ENCODE measurements at regions not wholly inside any gene's neighbourhood (a gene's known extent, or its start where the extent isn't known, plus 50 kb on each side); places are given as distances from the start of the nearest gene placed in this dataset.

DNA sequence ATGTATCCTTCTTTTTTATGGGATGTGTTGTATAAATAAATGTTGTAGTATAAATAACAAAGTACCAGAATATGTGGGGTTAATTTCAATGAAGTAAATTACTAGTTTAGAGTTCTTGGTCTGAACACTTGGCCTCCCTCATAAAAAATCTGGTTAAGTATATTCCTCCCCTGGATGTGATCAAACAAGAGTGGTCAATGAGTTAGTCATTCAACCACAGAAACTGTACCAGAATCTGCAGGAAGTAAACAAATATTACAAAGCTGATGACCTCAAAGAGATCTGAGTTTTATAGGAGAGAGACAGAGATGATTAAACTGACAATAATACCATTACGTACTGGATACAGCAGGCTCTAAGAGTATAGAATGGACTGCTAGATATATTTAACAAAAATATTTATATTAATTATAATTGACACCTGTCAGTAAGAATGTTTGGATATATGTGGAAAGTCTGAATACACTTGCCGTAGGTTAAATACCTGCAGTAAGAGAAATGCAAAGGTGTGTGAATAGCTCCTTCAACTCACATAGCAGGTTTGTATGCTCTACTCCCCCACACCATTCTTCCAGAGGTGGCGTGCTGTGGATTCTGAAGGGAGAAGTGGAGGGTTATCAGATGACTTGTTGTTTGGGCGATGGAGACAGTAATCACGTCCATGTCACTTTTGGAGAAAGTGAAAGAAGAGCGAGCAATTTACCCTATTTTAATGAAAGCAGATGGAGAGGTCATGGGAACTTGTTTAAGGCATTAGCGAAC lies 108.3 kb upstream of the LRATD1 start:
- DNase-seq (ENCODE audit: low read depth): peak; percentile 91

DNA sequence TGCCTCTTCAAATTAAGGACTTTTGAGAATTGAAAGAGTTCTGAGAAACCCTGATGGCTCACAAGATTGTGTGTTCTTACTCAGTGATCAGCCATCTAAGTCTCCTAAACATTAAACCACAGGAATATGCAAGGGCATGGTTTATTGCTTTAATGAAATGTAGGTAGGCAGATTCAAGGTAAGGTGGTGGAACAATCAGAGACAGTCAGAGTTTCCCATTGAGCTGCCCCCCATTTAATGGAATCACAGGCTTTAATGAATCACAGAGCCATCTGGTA lies 107.8 kb upstream of the LRATD1 start:
- DNase-seq (ENCODE audit: low read depth): peak; percentile 71

DNA sequence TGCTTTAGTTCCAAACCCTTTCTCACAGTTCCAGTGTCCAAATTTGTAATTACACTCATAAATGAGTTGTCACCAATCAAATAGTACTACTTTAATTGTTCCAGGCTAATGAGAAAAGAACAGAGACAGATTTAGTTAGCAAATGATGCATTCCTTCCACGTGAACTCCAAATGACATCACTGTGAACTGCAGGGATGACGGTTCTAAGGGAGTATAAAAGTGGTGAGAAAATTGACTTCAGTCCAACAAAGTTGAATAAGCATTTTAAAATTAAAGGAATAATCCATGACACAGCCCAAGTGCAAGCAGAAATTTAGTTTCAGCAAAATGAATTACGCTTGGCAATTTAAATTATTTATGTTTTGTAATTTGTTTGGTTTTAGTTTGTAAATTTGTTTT lies 102.0 kb upstream of the LRATD1 start:
- DNase-seq (ENCODE audit: low read depth): peak; percentile 53

DNA sequence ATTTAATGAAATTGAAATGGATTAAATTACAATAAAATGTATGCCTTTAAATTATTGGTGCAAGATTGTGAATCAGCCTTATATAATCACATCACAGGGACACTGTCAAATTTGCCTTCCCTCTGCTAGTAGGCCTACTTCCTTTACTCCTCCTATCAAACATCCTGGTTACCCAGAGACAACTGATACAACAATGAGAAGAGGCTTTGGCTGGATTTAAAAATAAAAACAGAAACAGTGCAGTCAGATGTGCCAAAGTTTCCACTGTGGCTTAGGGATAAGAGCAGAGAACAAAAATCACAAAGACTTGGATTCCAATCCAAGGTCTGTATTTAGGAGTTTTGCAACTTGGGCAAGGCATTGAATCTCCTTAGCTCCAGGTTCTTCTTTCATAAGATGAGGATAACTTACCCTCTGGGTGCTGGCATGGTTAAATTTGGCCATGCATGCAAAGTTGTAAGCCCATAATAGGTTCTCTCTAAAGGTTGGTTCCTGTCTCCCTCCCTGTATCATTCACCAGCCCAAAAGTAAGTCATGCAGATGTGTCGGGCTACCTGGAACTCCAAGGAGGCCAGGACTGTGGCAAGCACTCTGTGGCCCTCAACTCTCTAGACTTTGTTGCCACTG lies 99.3 kb upstream of the LRATD1 start:
- no peak for DNase-seq (ENCODE audit: low read depth)

DNA sequence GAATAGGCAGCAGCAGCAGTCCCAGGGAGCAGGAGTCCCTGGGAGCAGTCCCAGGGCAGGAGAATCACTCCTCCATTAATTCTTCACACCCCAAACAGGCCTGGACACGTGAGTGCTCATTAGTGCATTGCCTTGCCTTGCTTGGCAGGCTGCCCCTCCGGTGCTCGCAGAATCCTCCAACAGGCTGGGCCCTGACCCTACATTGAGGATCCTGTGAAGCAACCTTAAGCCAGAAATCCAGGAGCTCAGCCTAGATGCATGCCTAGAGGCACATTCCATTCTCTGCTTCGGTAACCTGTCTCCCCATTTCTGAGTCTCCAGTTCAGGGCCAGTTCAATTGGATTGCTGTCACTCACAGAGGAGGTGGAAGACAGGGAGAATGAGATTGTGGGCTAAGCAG lies 97.4 kb upstream of the LRATD1 start:
- no peak for DNase-seq (ENCODE audit: low read depth)

DNA sequence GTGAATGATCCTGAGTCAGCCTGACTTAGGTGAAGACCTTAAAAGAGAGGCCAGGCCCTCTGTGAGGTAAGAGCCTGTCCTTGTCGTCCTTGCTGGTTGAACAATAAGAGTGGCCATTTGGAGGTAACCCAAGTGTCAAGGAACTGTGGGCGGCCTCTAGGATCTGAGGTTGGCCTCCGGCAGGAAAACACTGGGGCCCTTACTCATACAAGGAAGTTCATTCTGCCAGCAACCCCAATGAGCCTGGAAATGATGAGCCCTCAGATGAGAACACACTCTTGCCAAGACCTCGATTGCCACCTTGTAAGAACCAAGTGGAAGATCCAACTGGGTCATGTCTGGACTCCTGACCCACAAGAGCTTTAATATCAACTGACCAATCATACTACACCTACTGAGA lies 95.5 kb upstream of the LRATD1 start:
- no peak for DNase-seq (ENCODE audit: low read depth)

DNA sequence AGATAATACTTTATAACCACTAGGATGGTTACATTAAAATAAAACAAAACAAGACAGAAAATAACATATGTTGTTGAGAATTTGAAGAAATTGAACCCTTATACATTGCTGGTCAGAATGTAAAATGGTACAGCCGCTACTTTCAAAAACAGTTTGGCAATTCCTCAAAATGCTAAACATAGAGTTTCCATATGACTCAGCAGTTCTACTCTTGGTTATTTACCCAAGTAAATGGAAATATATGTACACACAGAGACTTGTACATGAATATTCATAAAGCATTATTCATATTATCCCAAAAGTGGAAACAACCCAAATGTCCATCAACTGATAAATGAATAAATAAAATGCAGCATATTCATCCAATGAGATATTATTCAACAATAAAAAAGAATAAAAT lies 92.5 kb upstream of the LRATD1 start:
- DNase-seq (ENCODE audit: low read depth): no peak

DNA sequence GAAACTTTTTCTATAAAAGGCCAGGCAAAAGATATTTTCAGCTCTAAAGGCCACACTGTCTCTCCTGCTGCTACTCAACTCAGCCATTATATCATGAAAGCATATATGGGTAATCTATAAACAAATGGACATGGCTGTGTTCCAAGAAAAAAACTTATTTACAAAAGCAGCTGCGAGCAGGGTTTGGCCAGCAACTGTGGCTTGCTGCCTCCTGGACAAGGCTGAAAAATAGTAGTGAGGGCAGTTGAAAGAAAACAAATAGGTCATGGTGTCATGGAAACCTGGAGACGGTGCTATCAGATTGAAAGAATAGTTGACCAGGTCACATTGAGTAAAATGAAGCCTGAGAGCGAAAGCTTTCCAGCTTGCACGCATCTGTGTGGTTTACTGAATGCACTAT lies 89.2 kb upstream of the LRATD1 start:
- no peak for DNase-seq (ENCODE audit: low read depth)

DNA sequence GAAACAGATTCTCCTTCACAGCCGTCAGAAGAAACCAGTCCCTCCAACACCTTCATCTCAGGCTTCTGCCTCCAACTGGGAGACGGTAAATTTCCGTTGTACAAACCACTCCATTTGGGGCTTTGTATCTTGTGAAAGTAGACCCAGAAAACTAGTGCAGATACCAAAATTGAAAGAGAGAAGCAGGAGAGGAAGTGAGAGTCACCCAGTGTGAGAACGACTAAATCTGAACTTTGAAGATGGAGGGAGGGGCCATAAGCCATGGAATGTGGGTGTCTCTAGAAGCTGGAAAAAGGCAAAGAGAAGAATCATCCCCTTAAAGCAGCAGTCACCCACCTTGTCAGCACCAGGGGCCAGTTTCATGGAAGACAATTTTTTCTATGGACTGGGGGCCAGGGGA lies 88.3 kb upstream of the LRATD1 start:
- DNase-seq (ENCODE audit: low read depth): no peak

DNA sequence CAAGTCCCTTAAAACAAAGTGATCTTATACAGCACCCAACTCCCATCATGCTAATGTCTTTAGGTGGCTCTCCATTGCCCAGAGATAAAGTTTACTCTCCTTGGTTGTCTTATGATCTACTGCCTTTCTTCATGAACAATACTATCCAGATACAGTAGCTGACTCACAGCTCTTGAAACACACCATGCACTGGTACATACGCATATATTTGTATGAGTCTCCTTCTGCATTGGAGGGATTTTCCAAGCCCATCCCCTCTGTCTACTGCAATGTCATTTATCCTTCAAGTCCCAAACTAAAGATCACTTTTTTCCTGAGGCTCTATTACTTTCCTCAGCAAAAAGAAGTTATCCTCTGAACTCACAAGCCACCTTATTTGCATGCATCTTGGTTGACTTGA lies 84.7 kb upstream of the LRATD1 start:
- no peak for DNase-seq (ENCODE audit: low read depth)

DNA sequence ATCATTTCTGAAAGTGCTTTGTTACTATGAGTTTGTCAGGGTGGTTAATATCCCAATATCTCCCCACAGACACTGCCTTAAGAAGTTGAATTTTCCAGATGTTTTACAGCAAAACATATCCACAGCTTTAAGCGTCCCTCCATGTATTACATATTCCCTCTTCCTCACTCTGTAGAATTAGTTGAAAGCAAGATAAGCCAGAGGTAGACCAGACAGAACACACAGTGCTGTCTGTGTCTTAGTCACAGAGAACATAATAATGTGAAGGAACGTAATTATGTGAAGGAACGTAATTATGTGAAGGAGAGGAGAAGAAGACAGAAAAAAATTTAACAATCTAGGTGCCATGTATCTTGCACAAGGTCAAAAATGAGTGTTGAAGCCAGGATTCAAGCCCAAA lies 81.9 kb upstream of the LRATD1 start:
- no peak for DNase-seq (ENCODE audit: low read depth)

DNA sequence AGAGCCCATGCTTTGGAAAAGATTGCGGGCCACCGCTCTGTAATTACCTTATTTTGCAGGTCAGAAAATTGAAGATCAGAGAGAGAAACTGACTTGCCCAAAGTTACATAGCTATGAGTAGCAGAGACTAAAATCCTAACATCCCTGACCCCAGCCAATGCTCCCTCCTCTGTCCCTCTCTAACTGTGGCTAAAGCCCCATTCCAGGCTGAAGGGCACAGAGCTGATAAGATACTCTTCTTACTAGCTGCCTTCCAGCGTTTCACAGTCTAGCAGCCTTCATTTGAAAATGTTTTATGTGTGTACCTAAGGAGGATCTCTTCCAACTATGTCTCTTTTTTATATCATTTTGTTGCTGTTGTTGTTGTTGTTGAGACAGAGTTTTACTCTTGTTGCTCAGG lies 81.4 kb upstream of the LRATD1 start:
- no peak for DNase-seq (ENCODE audit: low read depth)

DNA sequence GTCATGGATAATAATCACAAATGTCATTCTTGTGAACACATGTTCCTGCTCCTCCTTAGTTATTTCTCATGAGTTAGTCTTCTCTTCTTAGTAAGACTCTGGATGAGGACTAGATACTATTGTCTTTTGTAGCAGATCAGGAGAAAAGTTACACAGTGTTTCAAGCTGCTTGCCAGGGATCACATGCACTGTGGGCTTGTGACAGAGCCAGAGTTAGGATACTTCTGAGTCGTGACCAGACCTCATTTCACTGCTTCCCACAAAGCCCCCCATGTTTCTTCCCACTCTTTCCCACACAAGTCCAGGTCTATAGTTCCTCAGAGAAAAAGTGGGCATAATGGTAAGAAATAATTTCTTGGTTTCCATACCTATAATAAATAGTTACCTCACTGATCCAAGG lies 80.2 kb upstream of the LRATD1 start:
- DNase-seq (ENCODE audit: low read depth): no peak

DNA sequence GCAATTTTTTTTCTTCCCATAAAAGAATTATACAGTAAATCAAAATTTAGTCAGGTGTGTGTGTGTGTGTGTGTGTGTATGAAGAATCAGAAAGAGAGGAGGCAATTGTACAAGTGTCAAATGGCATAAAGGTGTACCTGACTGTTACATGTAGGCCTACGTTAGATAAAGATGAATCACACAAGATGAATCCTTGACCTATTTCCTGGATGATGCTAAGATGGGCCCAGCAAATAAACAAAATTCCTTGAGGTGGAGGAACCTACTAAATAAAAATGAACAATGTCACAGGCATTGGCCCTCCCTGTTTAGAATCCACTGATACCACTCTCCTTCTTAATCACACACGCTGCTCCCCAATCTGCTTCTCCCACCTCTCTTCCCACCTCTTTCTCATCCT lies 79.7 kb upstream of the LRATD1 start:
- peak; percentile 12 for DNase-seq (ENCODE audit: low read depth)

DNA sequence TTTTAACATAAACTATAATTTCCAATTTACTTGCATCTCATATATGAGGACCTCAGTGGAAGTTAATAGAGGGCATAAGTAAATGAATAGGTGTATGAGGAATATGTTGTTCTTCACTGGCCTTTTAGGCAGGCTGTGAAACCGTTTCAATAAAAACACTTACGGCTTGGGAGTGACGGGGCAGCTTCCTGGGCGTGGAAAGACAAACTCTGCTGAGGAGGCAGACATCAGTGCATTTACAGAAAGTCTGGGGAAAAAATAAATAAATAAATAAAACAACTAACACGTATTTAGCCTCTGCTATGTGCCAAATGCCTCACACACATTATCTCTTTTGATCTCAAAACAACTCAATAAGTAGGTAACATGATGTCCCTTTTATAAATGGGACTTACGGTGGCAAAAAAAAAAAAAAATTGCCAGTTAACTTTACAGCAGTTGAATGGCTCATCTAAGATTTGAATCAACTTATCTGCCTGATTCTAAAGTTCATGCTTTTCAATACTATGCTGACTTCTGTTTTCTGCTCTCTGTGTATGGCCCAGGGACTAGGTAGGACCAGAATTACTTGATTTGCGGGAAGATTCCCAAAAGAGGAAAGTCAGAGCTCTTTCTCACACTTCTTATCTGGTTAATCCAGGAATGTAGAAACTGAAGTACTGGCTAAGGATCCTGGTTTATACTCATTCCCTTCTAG lies 77.5 kb upstream of the LRATD1 start:
- no peak for DNase-seq (ENCODE audit: low read depth)

DNA sequence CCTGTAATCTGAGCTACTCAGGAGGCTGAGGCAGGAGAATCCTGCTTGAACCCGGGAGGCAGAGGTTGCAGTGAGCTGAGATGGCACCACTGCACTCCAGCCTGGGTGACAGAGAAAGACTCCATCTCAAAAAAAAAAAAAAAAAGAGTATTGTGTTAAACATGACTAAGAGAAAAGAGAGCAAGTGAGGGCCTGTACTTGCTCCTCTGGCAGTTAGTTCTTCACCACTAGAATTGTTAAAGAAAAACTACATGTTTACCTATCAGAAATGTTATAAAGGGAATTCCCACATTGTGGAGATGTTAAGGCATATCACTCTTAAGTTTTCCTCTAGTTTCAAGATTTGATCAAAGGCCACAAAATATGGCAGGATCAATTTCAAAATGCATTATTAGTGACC lies 75.4 kb upstream of the LRATD1 start:
- no peak for DNase-seq (ENCODE audit: low read depth)

DNA sequence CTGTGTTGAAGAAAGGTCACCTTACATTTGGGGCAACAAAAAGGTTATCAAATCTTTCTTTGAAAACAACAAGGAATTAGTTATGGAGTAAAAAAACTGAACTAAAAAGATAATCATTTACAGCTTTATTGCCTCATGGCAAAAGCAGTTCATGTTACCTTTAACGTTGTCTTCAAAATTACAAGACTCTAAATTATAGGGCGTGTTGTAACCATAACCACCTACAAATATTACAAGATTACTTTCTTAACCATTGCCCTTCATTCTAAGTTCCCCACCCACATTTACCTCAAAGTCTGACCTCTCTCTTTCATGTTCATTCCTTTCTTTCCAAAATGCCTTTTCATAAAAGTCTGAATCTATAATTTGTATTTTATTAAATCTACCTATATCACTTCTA lies 74.6 kb upstream of the LRATD1 start:
- no peak for DNase-seq (ENCODE audit: low read depth)

DNA sequence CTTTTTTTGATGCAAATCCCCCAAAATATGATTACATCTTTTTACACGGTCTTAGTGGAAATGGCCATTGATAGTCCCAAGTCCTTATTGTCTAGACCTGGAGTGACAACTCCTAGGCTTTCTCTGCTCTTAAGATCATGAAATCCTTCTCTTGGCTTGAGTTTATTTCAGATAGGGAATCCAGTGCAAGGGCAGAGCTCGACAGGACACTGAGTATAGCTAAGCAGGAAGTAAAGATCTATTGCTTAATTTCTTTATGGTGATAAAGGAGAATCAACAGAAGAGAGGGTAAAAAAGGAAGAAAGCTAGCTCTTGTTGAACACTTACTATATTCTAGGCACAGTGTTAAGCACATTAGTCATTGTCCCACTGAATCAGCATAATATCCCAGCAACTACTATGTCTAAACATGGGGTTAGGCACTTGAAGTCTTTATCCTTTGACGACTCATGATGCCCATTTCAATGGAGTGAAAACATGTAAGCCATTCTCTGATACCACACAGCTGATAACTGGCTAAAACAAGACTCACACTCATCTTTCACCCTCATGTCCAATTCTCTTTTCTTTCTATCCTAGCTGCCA lies 74.1 kb upstream of the LRATD1 start:
- no peak for DNase-seq (ENCODE audit: low read depth)

DNA sequence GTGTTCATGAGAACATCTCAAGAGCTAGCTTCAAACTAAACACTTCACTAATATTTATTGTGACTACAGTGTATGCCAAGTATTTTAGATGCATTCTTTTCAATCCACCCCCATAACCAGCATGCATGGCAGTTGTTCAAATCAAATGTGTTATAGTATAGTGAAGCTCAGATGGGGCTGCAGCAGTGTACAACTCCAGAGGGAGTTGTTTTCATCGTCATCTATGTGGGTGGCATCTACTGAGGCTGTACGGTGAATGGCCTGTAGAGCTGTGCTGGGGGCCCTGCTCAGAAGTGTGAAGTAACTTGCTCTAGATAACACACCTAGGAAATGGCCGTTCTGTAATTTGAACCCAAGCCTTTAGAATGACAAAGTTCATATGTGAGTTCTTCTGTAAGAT lies 71.8 kb upstream of the LRATD1 start:
- no peak for DNase-seq (ENCODE audit: low read depth)

DNA sequence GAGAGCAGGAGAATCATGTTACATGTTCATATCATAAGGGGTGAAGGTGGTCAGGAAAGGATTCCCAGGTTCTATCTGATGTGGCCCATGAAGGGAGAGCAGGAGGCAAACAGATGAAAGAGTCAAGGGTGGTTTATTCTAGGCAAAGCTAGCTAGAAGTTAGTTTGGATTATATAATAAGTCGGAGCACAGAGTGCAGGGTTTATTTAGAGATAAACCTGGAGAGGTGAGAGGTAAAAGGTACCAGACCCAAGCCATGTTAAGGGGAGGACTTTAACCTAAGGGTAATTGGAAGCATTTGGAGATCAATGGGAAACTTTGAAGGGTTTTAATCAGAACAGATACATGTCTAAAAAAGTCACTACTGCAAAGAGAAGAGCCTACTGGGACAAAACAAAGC lies 69.2 kb upstream of the LRATD1 start:
- no peak for DNase-seq (ENCODE audit: low read depth)

DNA sequence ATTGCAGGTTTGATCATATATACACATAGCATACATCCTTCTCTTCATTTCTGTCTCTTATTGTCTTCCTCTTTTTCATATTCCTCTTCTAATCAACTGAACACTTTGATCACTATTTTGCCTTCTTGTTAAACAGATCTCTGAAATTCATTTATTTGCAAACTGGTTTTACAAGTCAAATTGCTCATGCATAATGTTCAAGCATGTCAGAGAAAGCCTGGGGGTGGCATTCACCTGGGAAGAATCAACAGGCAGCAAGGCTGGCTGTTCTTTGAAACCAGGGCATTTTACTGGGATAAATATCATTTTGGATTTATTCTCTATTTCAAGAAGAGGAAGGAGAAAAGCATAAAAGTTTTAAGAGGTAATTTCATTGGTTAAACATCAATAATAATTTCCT lies 66.9 kb upstream of the LRATD1 start:
- no peak for DNase-seq (ENCODE audit: low read depth)

DNA sequence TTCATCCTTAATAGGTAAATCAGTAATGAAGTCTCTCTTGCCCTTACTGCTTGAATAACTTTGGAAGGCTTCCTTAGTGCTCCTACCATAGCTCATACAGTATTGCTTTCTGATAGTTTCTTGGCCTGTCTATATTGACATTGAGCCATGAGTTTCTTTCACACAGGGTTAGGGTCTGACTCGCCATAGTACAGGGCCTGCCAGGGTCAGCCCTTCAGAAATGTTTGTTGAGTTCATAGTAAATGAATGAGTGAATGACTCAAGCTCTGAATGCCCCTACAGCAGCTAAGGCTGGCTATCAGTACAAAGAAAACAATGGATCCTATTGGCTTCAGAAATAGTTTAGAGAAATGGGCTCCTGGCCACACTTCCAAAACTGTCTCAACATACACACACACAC lies 65.0 kb upstream of the LRATD1 start:
- DNase-seq (ENCODE audit: low read depth): peak; percentile 22

DNA sequence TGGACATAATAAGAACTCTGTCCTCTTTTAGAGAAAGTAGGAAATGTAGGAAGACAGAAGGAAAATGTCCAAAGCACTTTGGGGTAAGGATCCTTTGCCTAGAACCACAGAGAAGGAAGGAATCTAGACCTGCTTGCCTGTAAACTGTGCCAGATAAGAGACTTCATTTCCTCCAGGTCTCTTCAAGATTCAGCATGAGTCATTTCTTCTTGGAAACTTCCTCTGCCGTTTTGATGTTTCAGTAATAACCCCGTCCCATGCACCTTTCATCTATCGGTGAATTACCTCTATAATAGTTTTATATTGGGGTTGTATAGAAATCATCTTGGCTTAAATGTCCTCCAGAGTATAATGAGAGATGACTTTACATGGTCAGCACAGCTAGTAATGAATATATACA lies 63.2 kb upstream of the LRATD1 start:
- peak; percentile 28 for DNase-seq (ENCODE audit: low read depth)

All from ELR (cell line).